Endothelial cell (in vitro differentiated cells): ENCODE measurements at regions not wholly inside any gene's neighbourhood (a gene's known extent, or its start where the extent isn't known, plus 50 kb on each side); places are given as distances from the start of the nearest gene placed in this dataset.

Experiments used
- DNase-seq: peaks from one replicate; pipeline ENCODE4 v3.0.0; 2021; ENCODE audit warnings: low spot score
- H3K27ac Mint-ChIP-seq: one replicate; pipeline ENCODE4 v1.8.0; 2021; ENCODE audit warnings: mixed read lengths, inconsistent platforms; ENCODE audit not compliant: unreplicated experiment
- H3K27me3 Mint-ChIP-seq: one replicate; pipeline ENCODE4 v1.8.0; 2021; ENCODE audit warnings: mild to moderate bottlenecking, moderate library complexity, mixed read lengths, inconsistent platforms; ENCODE audit not compliant: unreplicated experiment
- H3K36me3 Mint-ChIP-seq: one replicate; pipeline ENCODE4 v1.8.0; 2021; ENCODE audit warnings: mild to moderate bottlenecking, low read depth, mixed read lengths, inconsistent platforms; ENCODE audit not compliant: unreplicated experiment
- H3K4me1 Mint-ChIP-seq: one replicate; pipeline ENCODE4 v1.8.0; 2021; ENCODE audit warnings: mild to moderate bottlenecking, mixed read lengths, inconsistent platforms; ENCODE audit not compliant: unreplicated experiment
- H3K4me3 Mint-ChIP-seq: one replicate; pipeline ENCODE4 v1.8.0; 2021; ENCODE audit warnings: mild to moderate bottlenecking, mixed read lengths, inconsistent platforms; ENCODE audit not compliant: unreplicated experiment
- H3K9me3 Mint-ChIP-seq: one replicate; pipeline ENCODE4 v1.8.0; 2021; ENCODE audit warnings: mixed read lengths, inconsistent platforms; ENCODE audit not compliant: unreplicated experiment
- CTCF ChIP-seq: fragments of 200-600 bp; sonication (generic); IDR thresholded peaks from one replicate; pipeline ENCODE4 v1.5.0; 2021; ENCODE audit warnings: antibody characterized with exemption; ENCODE audit not compliant: unreplicated experiment

GRCh38 chr11:16543642-16544041, 187.3 kb upstream of the SOX6 start:
- peaks cover 4% of the 10 kb centered on the region for H3K36me3 Mint-ChIP-seq
- H3K27me3 Mint-ChIP-seq, result peaks cover 7% of the 10 kb centered on the region
- no peaks in the 10 kb centered on the region for H3K4me1 Mint-ChIP-seq
- TF ChIP-seq CTCF, result no peak
- H3K27ac Mint-ChIP-seq, result no peak overlapping the region
- no peaks in the 10 kb centered on the region for H3K9me3 Mint-ChIP-seq
- no peak for DNase-seq
- H3K4me3 Mint-ChIP-seq, result no peak overlapping the region

GRCh38 chr11:16542353-16542752, 186.0 kb upstream of the SOX6 start:
- no peak overlapping the region for H3K4me3 Mint-ChIP-seq
- TF ChIP-seq CTCF, result no peak

GRCh38 chr11:16536513-16536912, 180.2 kb upstream of the SOX6 start:
- no peaks in the 10 kb centered on the region for H3K36me3 Mint-ChIP-seq

More at GRCh38 chr11:16542353-16542752, 186.0 kb upstream of the SOX6 start:
- Mint-ChIP-seq H3K9me3 (no peaks in the 10 kb centered on the region), H3K27me3 (peaks cover 9% of the 10 kb centered on the region), H3K36me3 (peaks cover 1% of the 10 kb centered on the region), H3K27ac (no peak overlapping the region), H3K4me1 (no peaks in the 10 kb centered on the region)
- DNase-seq, result no peak

GRCh38 chr11:16528639-16529038, 172.3 kb upstream of the SOX6 start:
- DNase-seq, result no peak
- Mint-ChIP-seq H3K27ac (no peak overlapping the region), H3K4me1 (no peaks in the 10 kb centered on the region), H3K4me3 (no peak overlapping the region), H3K36me3 (no peaks in the 10 kb centered on the region), H3K27me3 (no peaks in the 10 kb centered on the region), H3K9me3 (no peaks in the 10 kb centered on the region)
- TF ChIP-seq CTCF, result no peak

More at GRCh38 chr11:16536513-16536912, 180.2 kb upstream of the SOX6 start:
- no peak overlapping the region for H3K4me3 Mint-ChIP-seq
- no peak for DNase-seq
- peaks cover 7% of the 10 kb centered on the region for H3K27me3 Mint-ChIP-seq
- no peak for TF ChIP-seq CTCF
- no peaks in the 10 kb centered on the region for H3K9me3 Mint-ChIP-seq
- H3K4me1 Mint-ChIP-seq, result no peaks in the 10 kb centered on the region
- H3K27ac Mint-ChIP-seq, result no peak overlapping the region

GRCh38 chr11:16527525-16528246, 171.3 kb upstream of the SOX6 start:
- Mint-ChIP-seq H3K27me3 (no peaks in the 10 kb centered on the region), H3K4me1 (no peaks in the 10 kb centered on the region), H3K9me3 (no peaks in the 10 kb centered on the region), H3K36me3 (no peaks in the 10 kb centered on the region), H3K27ac (no peak overlapping the region), H3K4me3 (no peak overlapping the region)
- no peak for TF ChIP-seq CTCF
- no peak for DNase-seq
